Astrocyte (in vitro differentiated cells and primary cell): ENCODE measurements at regions not wholly inside any gene's neighbourhood (a gene's known extent, or its start where the extent isn't known, plus 50 kb on each side); places are given as distances from the start of the nearest gene placed in this dataset.
A peak's percentile ranks its signal among the peaks of the same experiment; 100 is the strongest.

ENCODE experiments used
- DNase-seq: peaks from one replicate; pipeline ENCODE4 v3.0.0-alpha.2; 2010; ENCODE audit warnings: low read depth
- FAIRE-seq: peaks from 2 replicates; lab custom pipeline; 2011; peaks lifted over from hg19 to GRCh38; lab: Jason Lieb, UNC
- H2AFZ ChIP-seq: 2 replicates; pipeline ENCODE4 v1.6.0; 2012; ENCODE audit warnings: low read depth, low read length, inconsistent platforms
- H3K27ac ChIP-seq: 2 replicates; pipeline ENCODE4 v1.5.1; 2011; ENCODE audit warnings: low read depth, low read length, inconsistent platforms
- H3K27me3 ChIP-seq: 2 replicates; pipeline ENCODE4 v1.6.0; 2011; ENCODE audit warnings: low read length, inconsistent platforms; ENCODE audit not compliant: insufficient read depth
- H3K36me3 ChIP-seq: 2 replicates; pipeline ENCODE4 v1.5.1; 2011; ENCODE audit warnings: low read length, inconsistent platforms; ENCODE audit not compliant: insufficient read depth
- H3K4me1 ChIP-seq: 2 replicates; pipeline ENCODE4 v1.5.1; 2011; ENCODE audit warnings: low read length, inconsistent platforms; ENCODE audit not compliant: insufficient read depth
- H3K4me2 ChIP-seq: 2 replicates; pipeline ENCODE4 v1.6.0; 2012; ENCODE audit warnings: low read length, inconsistent platforms
- H3K4me3 ChIP-seq: 2 replicates; pipeline ENCODE4 v1.5.1; 2011; ENCODE audit warnings: low read depth, mild to moderate bottlenecking, low read length, inconsistent platforms; ENCODE audit not compliant: insufficient read depth
- H3K79me2 ChIP-seq: 2 replicates; pipeline ENCODE4 v1.6.0; 2012; ENCODE audit warnings: mild to moderate bottlenecking, low read length, inconsistent platforms; ENCODE audit not compliant: insufficient read depth
- H3K9ac ChIP-seq: 2 replicates; pipeline ENCODE4 v1.6.0; 2012; ENCODE audit warnings: mild to moderate bottlenecking, low read length, inconsistent platforms
- H3K9me3 ChIP-seq: 2 replicates; pipeline ENCODE4 v1.5.1; 2012; ENCODE audit warnings: low read depth, mild to moderate bottlenecking, low read length, inconsistent platforms; ENCODE audit not compliant: insufficient read depth
- H4K20me1 ChIP-seq: 2 replicates; pipeline ENCODE4 v1.6.0; 2012; ENCODE audit warnings: low read length, inconsistent platforms; ENCODE audit not compliant: insufficient read depth
- H3K27ac Mint-ChIP-seq: one replicate; pipeline ENCODE4 v1.8.0; 2021; ENCODE audit warnings: mild to moderate bottlenecking, mixed read lengths; ENCODE audit not compliant: unreplicated experiment
- H3K27me3 Mint-ChIP-seq: one replicate; pipeline ENCODE4 v1.8.0; 2021; ENCODE audit warnings: low read depth, mixed read lengths; ENCODE audit not compliant: unreplicated experiment
- H3K36me3 Mint-ChIP-seq: one replicate; pipeline ENCODE4 v1.8.0; 2021; ENCODE audit warnings: low read depth, mixed read lengths; ENCODE audit not compliant: unreplicated experiment
- H3K4me1 Mint-ChIP-seq: one replicate; pipeline ENCODE4 v1.8.0; 2021; ENCODE audit warnings: low read depth, mixed read lengths; ENCODE audit not compliant: unreplicated experiment
- H3K4me3 Mint-ChIP-seq: one replicate; pipeline ENCODE4 v1.8.0; 2021; ENCODE audit warnings: mild to moderate bottlenecking, moderate library complexity, mixed read lengths; ENCODE audit not compliant: unreplicated experiment
- H3K9me3 Mint-ChIP-seq: one replicate; pipeline ENCODE4 v1.8.0; 2021; ENCODE audit warnings: mild to moderate bottlenecking, mixed read lengths; ENCODE audit not compliant: unreplicated experiment
- CTCF ChIP-seq: IDR thresholded peaks from 2 replicates; pipeline ENCODE4 v1.5.1; 2011; ENCODE audit warnings: low read depth, mild to moderate bottlenecking, inconsistent platforms, low read length, moderate library complexity; ENCODE audit not compliant: insufficient read depth
- EZH2 ChIP-seq: IDR thresholded peaks from 2 replicates; pipeline ENCODE4 v1.6.1; 2012; ENCODE audit warnings: mild to moderate bottlenecking, low read length, inconsistent platforms; ENCODE audit not compliant: insufficient read depth

- no peak for DNase-seq
- Histone ChIP-seq H3K4me3 (no peak overlapping the region), H4K20me1 (no peaks in the 10 kb centered on the region), H3K4me1 (no peaks in the 10 kb centered on the region), H3K36me3 (no peaks in the 10 kb centered on the region), H3K9me3 (peaks cover 3% of the 10 kb centered on the region), H3K27me3 (no peaks in the 10 kb centered on the region), H3K27ac (no peak overlapping the region), H3K9ac (no peak overlapping the region), H3K4me2 (no peak overlapping the region), H3K79me2 (no peaks in the 10 kb centered on the region), H2AFZ (no peak overlapping the region)
- H3K9me3 Mint-ChIP-seq, result peaks cover 13% of the 10 kb centered on the region
- no peak overlapping the region for H3K27ac Mint-ChIP-seq
- H3K36me3 Mint-ChIP-seq, result no peaks in the 10 kb centered on the region
- FAIRE-seq, result no peak
- no peak for TF ChIP-seq EZH2
- TF ChIP-seq CTCF, result no peak
- H3K4me1 Mint-ChIP-seq, result peaks cover 6% of the 10 kb centered on the region
- no peak overlapping the region for H3K4me3 Mint-ChIP-seq
- peaks cover 3% of the 10 kb centered on the region for H3K27me3 Mint-ChIP-seq
Measured at GRCh38 chr5:158265346-158265745, 406.4 kb upstream of the CLINT1 start.

- H3K27ac ChIP-seq, result no peak overlapping the region
- peak; percentile 16 for DNase-seq
- no peaks in the 10 kb centered on the region for H3K79me2 ChIP-seq
- H3K4me3 Mint-ChIP-seq, result no peak overlapping the region
- no peaks in the 10 kb centered on the region for H3K4me1 ChIP-seq
- no peak overlapping the region for H3K27ac Mint-ChIP-seq
- no peak for TF ChIP-seq CTCF
- no peak for TF ChIP-seq EZH2
- no peak overlapping the region for H3K4me3 ChIP-seq
- peaks cover 13% of the 10 kb centered on the region for H3K9me3 Mint-ChIP-seq
- H3K9ac ChIP-seq, result no peak overlapping the region
- H3K36me3 Mint-ChIP-seq, result no peaks in the 10 kb centered on the region
- no peaks in the 10 kb centered on the region for H3K36me3 ChIP-seq
- no peaks in the 10 kb centered on the region for H4K20me1 ChIP-seq
- FAIRE-seq, result no peak
- H3K4me2 ChIP-seq, result no peak overlapping the region
- peaks cover 3% of the 10 kb centered on the region for H3K9me3 ChIP-seq
- H3K27me3 ChIP-seq, result no peaks in the 10 kb centered on the region
- H2AFZ ChIP-seq, result no peak overlapping the region
- peaks cover 6% of the 10 kb centered on the region for H3K4me1 Mint-ChIP-seq
- peaks cover 3% of the 10 kb centered on the region for H3K27me3 Mint-ChIP-seq
Measured at GRCh38 chr5:158264264-158264663, 405.3 kb upstream of the CLINT1 start.

GRCh38 chr5:158261674-158262367, 402.9 kb upstream of the CLINT1 start:
- Mint-ChIP-seq H3K27me3 (peaks cover 3% of the 10 kb centered on the region), H3K27ac (no peak overlapping the region), H3K4me3 (no peak overlapping the region), H3K36me3 (no peaks in the 10 kb centered on the region), H3K4me1 (peaks cover 6% of the 10 kb centered on the region), H3K9me3 (no peaks in the 10 kb centered on the region)
- H4K20me1 ChIP-seq, result no peaks in the 10 kb centered on the region
- no peaks in the 10 kb centered on the region for H3K79me2 ChIP-seq
- H3K4me3 ChIP-seq, result no peak overlapping the region
- TF ChIP-seq EZH2, result no peak
- TF ChIP-seq CTCF, result no peak
- H3K4me2 ChIP-seq, result no peak overlapping the region
- no peak for DNase-seq
- no peak overlapping the region for H3K27ac ChIP-seq
- H3K27me3 ChIP-seq, result no peaks in the 10 kb centered on the region
- no peaks in the 10 kb centered on the region for H3K4me1 ChIP-seq
- no peak for FAIRE-seq
- no peaks in the 10 kb centered on the region for H3K9me3 ChIP-seq
- H3K36me3 ChIP-seq, result no peaks in the 10 kb centered on the region
- no peak overlapping the region for H2AFZ ChIP-seq
- H3K9ac ChIP-seq, result no peak overlapping the region
